NCI-H2029 (cell line): ENCODE measurements at regions not wholly inside any gene's neighbourhood (a gene's known extent, or its start where the extent isn't known, plus 50 kb on each side); places are given as distances from the start of the nearest gene placed in this dataset.

Experiments used
- DNase-seq: peaks from one replicate; lab custom pipeline; 2025; lab: John Stamatoyannopoulos, UW

- DNase-seq, result no peak
Observed at GRCh38 chr20:22848364-22848763, 186.7 kb upstream of the SSTR4 start.

- peak; percentile 2 for DNase-seq
Observed at GRCh38 chr20:22851679-22852346, 183.3 kb upstream of the SSTR4 start.

- DNase-seq, result no peak
Observed at GRCh38 chr20:22861231-22861980, 173.7 kb upstream of the SSTR4 start.

GRCh38 chr20:22861990-22862389 lies 173.1 kb upstream of the SSTR4 start:
- DNase-seq, result peak; percentile 2

GRCh38 chr20:22862671-22863230 lies 172.4 kb upstream of the SSTR4 start:
- peak; percentile 7 for DNase-seq

- DNase-seq, result no peak
Observed at GRCh38 chr20:22863826-22864225, 171.3 kb upstream of the SSTR4 start.

GRCh38 chr20:22866812-22867341 lies 168.2 kb upstream of the SSTR4 start:
- DNase-seq, result no peak

- DNase-seq, result no peak
Observed at GRCh38 chr20:22878166-22878565, 156.9 kb upstream of the SSTR4 start.

- no peak for DNase-seq
Observed at GRCh38 chr20:22880277-22880676, 154.8 kb upstream of the SSTR4 start.

GRCh38 chr20:22887796-22888195 lies 147.3 kb upstream of the SSTR4 start:
- no peak for DNase-seq

GRCh38 chr20:22890594-22891300 lies 144.4 kb upstream of the SSTR4 start:
- no peak for DNase-seq

- DNase-seq, result no peak
Observed at GRCh38 chr20:22901164-22901563, 133.9 kb upstream of the SSTR4 start.

- no peak for DNase-seq
Observed at GRCh38 chr20:22901921-22902320, 133.2 kb upstream of the SSTR4 start.

- no peak for DNase-seq
Observed at GRCh38 chr20:22904386-22904785, 130.7 kb upstream of the SSTR4 start.

GRCh38 chr20:22904905-22905304 lies 130.2 kb upstream of the SSTR4 start:
- DNase-seq, result no peak

GRCh38 chr20:22905658-22906057 lies 129.5 kb upstream of the SSTR4 start:
- DNase-seq, result no peak

- no peak for DNase-seq
Observed at GRCh38 chr20:22908437-22908836, 126.7 kb upstream of the SSTR4 start.

- no peak for DNase-seq
Observed at GRCh38 chr20:22908944-22909343, 126.2 kb upstream of the SSTR4 start.

GRCh38 chr20:22909436-22909835 lies 125.7 kb upstream of the SSTR4 start:
- DNase-seq, result no peak

- DNase-seq, result no peak
Observed at GRCh38 chr20:22910287-22910852, 124.7 kb upstream of the SSTR4 start.

- DNase-seq, result no peak
Observed at GRCh38 chr20:22914291-22914690, 120.8 kb upstream of the SSTR4 start.

GRCh38 chr20:22915512-22915911 lies 119.6 kb upstream of the SSTR4 start:
- DNase-seq, result no peak
